Upper lobe of left lung (tissue), 6 donors: ENCODE measurements at regions not wholly inside any gene's neighbourhood (a gene's known extent, or its start where the extent isn't known, plus 50 kb on each side); places are given as distances from the start of the nearest gene placed in this dataset.

Experiments
- ATAC-seq, 2 donors: fragments of 200-7000 bp; cut with Tn5 transposase; one replicate each; pipeline ENCODE4 v1.9.1; 2022; ENCODE audit warnings: mild to moderate bottlenecking in 2 of 2, moderate library complexity in 2 of 2; ENCODE audit not compliant: low FRiP score in 2 of 2
- DNase-seq, 2 donors: peaks; one replicate each; pipeline ENCODE4 v3.0.0-alpha.2; 2019 to 2020
- H3K27ac ChIP-seq, 4 donors: fragments of 200-600 bp; sonication (generic); one replicate each; pipeline ENCODE4 v1.5.1; 2016 to 2019
- H3K27me3 ChIP-seq, 4 donors: fragments of 200-600 bp; sonication (generic); one replicate each; pipeline ENCODE4 v1.5.1; 2017 to 2019
- H3K36me3 ChIP-seq, 4 donors: fragments of 200-600 bp; sonication (generic); one replicate each; pipeline ENCODE4 v1.5.1; 2016 to 2019
- H3K4me1 ChIP-seq, 4 donors: fragments of 200-600 bp; sonication (generic); one replicate each; pipeline ENCODE4 v1.5.1; 2018 to 2019
- H3K4me3 ChIP-seq, 4 donors: fragments of 200-600 bp; sonication (generic); one replicate each; pipeline ENCODE4 v1.5.1; 2017 to 2019; ENCODE audit warnings: mild to moderate bottlenecking in 2 of 4, moderate library complexity in 1 of 4
- H3K9me3 ChIP-seq, 4 donors: fragments of 200-600 bp; sonication (generic); one replicate each; pipeline ENCODE4 v1.5.1; 2018 to 2019
- EP300 ChIP-seq, 4 donors: sonication (generic); formaldehyde crosslinking; IDR thresholded peaks; one replicate each; pipeline ENCODE4 v1.5.1; 2017; ENCODE audit warnings: antibody characterized with exemption in 4 of 4, control low read depth in 2 of 4
- POLR2A ChIP-seq, 4 donors: fragments of 450-650 bp; IDR thresholded peaks; one replicate each; pipeline ENCODE4 v1.5.1; 2016 to 2017; ENCODE audit warnings: antibody characterized with exemption in 4 of 4, mild to moderate bottlenecking in 2 of 4
- POLR2AphosphoS5 ChIP-seq, 2 donors: sonication (generic); formaldehyde crosslinking; IDR thresholded peaks; one replicate each; pipeline ENCODE4 v1.5.1; 2017; ENCODE audit warnings: antibody characterized with exemption in 2 of 2
- WGBS, 2 donors: methylation state at CpG; one replicate each; pipeline ENCODE4 v1.1.5; 2017 to 2018; 5-methylcytosine and 5-hydroxymethylcytosine counted together
- TF ChIP-seq, protein P1 (sequence below), 6 experiments: fragments of 450-650 bp in 4 of 6; fragments of 200-600 bp in 2 of 6; sonication (generic) in 2 of 6; IDR thresholded peaks; one replicate each; pipeline ENCODE4 v1.5.1; 2016 to 2019; ENCODE audit warnings: antibody characterized with exemption in 6 of 6
- donor health status: DM: no; HTN: no; CAD: no; lungs with moderate emphysema.
- donor health status: DM: no; HTN: yes; CAD: no; lungs with severe emphysema.

DNA sequence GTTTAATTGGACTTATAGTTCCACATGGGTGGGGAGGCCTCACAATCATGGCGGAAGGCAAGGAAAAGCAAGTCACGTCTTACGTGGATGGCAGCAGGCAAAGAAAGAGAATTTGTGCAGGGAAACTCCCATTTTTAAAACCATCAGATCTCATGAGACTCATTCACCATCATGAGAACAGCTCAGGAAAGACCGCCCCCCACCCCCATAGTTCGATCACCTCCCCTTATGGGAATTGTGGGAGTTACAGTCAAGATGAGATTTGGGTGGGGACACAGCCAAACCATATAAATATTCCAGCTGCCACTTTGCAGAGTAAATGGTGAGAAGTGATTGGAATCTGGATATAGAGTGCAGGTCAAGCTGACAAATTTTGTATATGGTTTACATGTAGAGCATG is 187.4 kb downstream of the ARL4C start:
- Histone ChIP-seq H3K27me3 (no peaks in the 10 kb centered on the region), H3K36me3 (no peaks in the 10 kb centered on the region), H3K9me3 (no peaks in the 10 kb centered on the region), H3K4me3 (no peak overlapping the region), H3K27ac (peak overlapping the region in 2 of 4 donors; percentile 20 to 47), H3K4me1 (no peaks in the 10 kb centered on the region)
- ATAC-seq, result no peak
- no peak for TF ChIP-seq EP300 (IDR thresholded peaks at IDR 0.05)
- TF ChIP-seq POLR2A (IDR thresholded peaks at IDR 0.05), result no peak
- TF ChIP-seq, protein P1, sequence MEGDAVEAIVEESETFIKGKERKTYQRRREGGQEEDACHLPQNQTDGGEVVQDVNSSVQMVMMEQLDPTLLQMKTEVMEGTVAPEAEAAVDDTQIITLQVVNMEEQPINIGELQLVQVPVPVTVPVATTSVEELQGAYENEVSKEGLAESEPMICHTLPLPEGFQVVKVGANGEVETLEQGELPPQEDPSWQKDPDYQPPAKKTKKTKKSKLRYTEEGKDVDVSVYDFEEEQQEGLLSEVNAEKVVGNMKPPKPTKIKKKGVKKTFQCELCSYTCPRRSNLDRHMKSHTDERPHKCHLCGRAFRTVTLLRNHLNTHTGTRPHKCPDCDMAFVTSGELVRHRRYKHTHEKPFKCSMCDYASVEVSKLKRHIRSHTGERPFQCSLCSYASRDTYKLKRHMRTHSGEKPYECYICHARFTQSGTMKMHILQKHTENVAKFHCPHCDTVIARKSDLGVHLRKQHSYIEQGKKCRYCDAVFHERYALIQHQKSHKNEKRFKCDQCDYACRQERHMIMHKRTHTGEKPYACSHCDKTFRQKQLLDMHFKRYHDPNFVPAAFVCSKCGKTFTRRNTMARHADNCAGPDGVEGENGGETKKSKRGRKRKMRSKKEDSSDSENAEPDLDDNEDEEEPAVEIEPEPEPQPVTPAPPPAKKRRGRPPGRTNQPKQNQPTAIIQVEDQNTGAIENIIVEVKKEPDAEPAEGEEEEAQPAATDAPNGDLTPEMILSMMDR (IDR thresholded peaks at IDR 0.05), result no peak
- no peak for TF ChIP-seq POLR2AphosphoS5 (IDR thresholded peaks at IDR 0.05)
- no peak for DNase-seq
- 90 to 97% methylated on average over 5 of the region's 5 CpGs for WGBS, 2 donors

DNA sequence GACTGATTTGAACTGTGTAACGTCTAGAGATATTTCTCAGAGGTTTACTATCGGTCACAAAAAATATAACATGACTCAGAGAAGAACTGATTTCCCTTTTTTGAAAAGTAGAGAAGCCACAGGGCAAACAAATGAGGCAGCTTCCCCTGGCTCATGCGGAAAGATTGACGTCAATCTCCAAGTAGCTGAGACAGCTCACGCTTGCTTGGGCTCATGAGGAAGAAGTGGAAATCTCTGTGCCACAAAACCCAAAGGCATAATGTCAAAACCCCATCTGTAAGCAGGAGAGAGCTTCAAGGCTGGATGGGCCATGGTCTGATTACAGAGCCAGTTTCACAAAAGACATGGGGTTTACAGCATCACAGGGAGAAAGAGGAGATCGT is 188.1 kb downstream of the ARL4C start:
- no peaks in the 10 kb centered on the region for H3K36me3 ChIP-seq
- peak overlapping the region in 2 of 4 donors; percentile 20 to 47 for H3K27ac ChIP-seq
- 47 to 59% methylated on average over 6 of the region's 6 CpGs for WGBS, 2 donors
- H3K9me3 ChIP-seq, result no peaks in the 10 kb centered on the region
- ATAC-seq (peak in 1 of 2 donors; percentile 91), DNase-seq (peak in 1 of 2 donors; percentile 58)
- TF ChIP-seq POLR2AphosphoS5 (IDR thresholded peaks at IDR 0.05) (peak in 1 of 2 donors; percentile 36), EP300 (IDR thresholded peaks at IDR 0.05) (peak in 2 of 4 donors; percentile 64 to 78), POLR2A (IDR thresholded peaks at IDR 0.05) (peak in 1 of 4 donors; percentile 40)
- TF ChIP-seq, protein P1 (IDR thresholded peaks at IDR 0.05), result no peak
- no peak overlapping the region for H3K4me3 ChIP-seq
- H3K4me1 ChIP-seq, result no peaks in the 10 kb centered on the region
- no peaks in the 10 kb centered on the region for H3K27me3 ChIP-seq

DNA sequence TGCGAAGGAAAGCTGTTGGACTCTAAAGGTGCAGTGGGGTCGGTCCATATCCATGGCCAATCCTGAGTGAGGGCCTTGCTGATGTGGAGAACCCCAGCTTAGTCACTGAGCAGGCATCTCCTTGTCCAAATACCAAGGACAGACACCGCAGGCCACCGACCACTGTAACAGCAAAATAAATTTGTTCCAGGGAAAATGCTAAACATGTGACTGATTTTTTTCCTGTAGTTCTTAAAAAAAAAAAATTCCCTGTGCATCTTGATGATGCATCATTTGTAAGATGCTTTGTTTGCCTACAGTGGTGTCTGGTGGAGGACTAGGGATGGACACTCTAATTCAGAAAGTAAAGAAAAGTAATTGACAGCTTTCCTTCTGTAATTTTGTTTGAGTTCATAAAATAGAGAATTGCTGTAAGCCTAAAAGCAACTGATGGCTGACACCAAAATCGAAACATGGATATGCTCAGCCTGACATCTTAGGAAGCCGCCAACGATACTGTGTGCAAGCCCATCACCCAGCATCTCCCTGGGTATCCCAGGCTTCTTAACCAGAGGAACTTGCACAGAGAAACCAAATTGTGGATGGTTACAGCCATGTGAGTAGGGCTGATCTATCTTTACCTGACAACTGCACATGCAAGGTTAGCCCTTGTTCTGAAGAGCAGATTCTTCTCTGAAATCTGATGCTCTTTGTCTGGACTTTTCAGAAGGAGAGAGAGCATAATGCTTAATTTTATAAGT is 188.6 kb downstream of the ARL4C start:
- WGBS, 2 donors, result 94 to 98% methylated on average over 7 of the region's 7 CpGs
- DNase-seq (no peak), ATAC-seq (peak in 1 of 2 donors; percentile 23)
- Histone ChIP-seq H3K27me3 (no peaks in the 10 kb centered on the region), H3K4me3 (no peak overlapping the region), H3K27ac (peak overlapping the region in 1 of 4 donors; percentile 60), H3K36me3 (no peaks in the 10 kb centered on the region), H3K4me1 (no peaks in the 10 kb centered on the region), H3K9me3 (no peaks in the 10 kb centered on the region)
- no peak for TF ChIP-seq POLR2A (IDR thresholded peaks at IDR 0.05)
- TF ChIP-seq EP300 (IDR thresholded peaks at IDR 0.05), result peak in 1 of 4 donors; percentile 29

DNA sequence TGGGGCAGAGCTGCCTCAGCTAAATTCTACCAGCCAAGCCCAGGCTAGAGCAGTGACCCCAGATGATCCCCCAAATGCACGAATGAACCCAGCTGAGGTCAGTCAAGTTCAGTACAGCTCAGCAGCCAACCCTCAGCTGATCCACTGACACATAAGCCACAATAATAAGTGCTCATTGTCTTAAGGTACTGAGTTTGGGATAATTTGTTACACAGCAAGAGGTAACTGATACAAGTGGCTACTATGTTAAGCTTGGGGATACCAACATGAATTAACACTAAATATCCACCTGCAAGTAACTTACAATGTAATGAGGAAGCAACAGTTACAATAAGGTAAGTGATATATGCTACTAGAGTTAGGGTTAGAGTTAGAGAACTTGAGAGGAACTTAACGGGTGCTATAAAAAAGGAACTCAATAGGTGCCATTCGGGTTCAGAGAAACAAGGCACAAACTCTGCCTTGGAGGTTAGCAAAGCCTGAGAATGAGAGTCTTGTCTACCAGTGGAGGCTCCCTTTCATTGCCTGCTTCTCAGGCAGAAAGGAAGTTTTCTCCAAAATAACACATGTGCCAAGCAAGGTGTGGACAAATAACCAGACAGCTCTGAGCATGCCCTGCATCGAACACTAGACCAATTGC is 189.4 kb downstream of the ARL4C start:
- H3K4me3 ChIP-seq, result no peak overlapping the region
- ATAC-seq, result no peak
- H3K9me3 ChIP-seq, result no peaks in the 10 kb centered on the region
- no peak for DNase-seq
- WGBS, 2 donors, result 84 to 87% methylated on average over 4 of the region's 4 CpGs
- H3K27ac ChIP-seq, result peak overlapping the region in 1 of 4 donors; percentile 60
- no peaks in the 10 kb centered on the region for H3K4me1 ChIP-seq
- H3K27me3 ChIP-seq, result no peaks in the 10 kb centered on the region
- H3K36me3 ChIP-seq, result no peaks in the 10 kb centered on the region
- TF ChIP-seq POLR2AphosphoS5 (IDR thresholded peaks at IDR 0.05) (no peak), POLR2A (IDR thresholded peaks at IDR 0.05) (no peak), EP300 (IDR thresholded peaks at IDR 0.05) (no peak)
- TF ChIP-seq, protein P1 (IDR thresholded peaks at IDR 0.05), result no peak

DNA sequence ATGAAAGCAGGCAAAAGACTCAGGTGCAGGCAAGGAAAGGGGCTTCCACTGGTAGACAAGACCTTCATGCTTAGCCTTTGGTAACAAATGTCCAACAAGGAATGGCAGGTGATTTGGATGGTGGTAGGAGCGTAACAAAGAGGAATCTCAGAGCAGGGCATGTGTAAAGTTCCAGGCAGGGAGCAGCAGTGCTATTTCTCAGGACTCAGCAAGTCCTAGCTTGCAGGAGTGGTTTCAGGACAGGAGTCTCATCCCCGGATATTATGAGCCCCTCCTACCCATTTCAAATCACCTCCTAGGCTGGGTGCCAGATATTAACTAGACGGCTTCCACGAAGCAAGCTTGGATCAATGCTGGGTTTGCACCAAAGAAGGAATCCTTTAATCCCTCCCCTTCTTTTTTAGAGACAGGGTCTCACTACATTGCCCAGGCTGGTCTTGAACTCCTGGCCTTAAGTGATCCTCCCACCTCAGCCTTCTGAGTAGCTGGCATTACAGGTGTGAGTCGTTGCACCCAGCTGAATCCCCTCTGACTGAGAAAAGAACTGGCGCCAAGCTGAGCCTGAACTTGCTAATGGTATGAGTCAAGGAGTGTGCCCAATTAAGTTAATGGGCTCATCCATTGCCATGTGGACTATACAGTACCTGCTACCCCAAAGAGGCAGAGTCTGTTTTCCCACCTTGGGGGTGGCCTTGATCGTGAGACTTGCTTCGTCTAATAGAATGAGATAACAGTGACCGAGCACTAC is 190.3 kb downstream of the ARL4C start:
- Histone ChIP-seq H3K4me1 (no peaks in the 10 kb centered on the region), H3K9me3 (no peaks in the 10 kb centered on the region), H3K27ac (no peak overlapping the region), H3K4me3 (no peak overlapping the region), H3K27me3 (no peaks in the 10 kb centered on the region), H3K36me3 (no peaks in the 10 kb centered on the region)
- 88 to 92% methylated on average over 7 to 9 of the region's 9 CpGs for WGBS, 2 donors
- ATAC-seq (no peak), DNase-seq (no peak)
- TF ChIP-seq EP300 (IDR thresholded peaks at IDR 0.05), result no peak
